ENCODE measurements at regions not wholly inside any gene's neighbourhood (a gene's known extent, or its start where the extent isn't known, plus 50 kb on each side); places are given as distances from the start of the nearest gene placed in this dataset.

DNA sequence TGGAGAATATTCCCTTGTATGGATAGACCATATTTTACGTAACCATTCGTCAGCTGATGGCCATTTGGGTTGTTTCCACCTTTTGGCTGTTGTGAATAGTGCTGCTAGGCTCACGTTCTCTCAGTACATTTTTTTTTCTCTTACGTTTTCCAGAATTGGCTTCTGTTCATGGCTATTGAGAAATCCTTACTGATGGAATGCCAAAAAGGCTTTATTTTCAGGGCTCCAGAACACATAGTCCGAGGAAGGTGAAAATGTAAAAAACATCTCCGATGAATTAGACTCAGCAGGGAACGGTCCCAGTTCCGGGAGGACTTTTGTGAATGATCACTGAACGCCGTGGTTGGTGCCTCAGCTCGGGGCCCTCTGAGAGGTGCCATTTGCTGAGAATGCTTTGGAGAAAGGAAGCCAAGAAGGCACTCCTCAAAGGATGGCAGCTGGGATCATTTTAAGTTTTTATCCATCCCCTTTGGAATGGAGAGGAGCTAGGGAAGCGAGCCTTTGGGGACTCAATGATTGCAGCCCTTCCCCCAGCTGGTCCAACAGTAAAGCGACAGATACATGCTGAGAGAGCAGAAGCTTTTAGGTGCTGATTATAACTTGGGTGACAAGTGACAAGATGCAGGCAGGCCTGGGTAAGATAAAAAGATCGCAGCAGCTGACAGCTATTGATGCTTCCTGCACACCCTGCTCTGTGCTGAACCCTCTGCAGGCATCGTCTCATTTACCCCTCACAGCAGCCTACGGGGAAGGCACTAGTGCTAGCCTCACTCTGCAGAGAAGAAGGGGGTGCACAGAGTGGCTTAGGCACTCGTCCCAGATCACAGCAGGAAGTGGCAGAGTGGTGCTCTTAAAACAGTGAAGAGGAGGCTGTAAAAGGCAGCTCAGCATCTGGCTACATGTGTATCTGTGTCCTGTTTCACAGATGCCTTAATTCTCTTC, 133.4 kb upstream of the KCNG1 start:
- peak; percentile 32 for DNase-seq

DNA sequence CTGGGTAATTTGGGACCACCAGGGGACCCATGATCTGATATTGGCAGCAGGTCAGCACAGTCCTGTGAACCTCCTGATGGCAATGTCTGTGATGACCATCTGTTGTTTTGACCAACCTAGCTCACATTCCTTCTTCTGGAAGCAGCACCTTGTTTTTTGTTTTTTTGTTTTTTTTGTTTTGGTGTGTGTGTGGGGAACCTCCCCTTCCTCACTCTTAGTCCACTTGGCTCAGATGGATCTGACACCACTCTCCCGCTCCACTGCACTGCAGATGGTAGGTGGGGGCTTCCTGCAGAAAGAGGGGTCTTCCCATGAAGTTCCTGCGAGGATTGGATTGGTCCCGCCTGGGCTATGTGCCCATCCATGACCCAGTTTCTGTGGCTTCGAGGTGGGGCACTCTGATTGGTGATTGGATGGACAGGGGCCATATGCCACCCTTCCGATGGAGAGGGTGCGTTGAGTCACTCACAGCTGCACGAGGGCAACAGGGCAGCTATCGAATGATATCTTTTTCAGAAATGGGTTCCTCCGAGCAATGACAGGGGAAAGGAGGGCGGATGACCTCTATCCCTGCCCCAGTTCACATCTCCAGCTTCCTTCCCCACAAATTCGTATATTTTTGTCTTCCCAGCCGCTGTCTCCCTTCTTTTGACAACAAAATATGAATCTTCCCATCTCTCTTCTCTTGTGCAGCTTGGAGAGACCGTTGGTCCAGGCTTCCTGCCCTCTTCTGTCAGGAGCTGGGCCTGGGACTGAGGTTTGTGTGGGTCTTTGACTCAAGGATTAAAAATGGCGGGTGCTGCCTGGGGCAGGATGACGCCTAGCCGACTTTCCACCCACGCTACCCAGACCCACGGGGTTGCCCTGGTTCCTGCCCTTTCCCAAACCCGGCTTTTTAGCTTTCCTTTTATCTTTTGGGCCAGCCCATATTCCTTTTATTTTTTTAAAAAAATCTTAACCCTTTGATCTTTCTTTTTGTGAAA, 132.1 kb upstream of the KCNG1 start:
- no peak for DNase-seq

DNA sequence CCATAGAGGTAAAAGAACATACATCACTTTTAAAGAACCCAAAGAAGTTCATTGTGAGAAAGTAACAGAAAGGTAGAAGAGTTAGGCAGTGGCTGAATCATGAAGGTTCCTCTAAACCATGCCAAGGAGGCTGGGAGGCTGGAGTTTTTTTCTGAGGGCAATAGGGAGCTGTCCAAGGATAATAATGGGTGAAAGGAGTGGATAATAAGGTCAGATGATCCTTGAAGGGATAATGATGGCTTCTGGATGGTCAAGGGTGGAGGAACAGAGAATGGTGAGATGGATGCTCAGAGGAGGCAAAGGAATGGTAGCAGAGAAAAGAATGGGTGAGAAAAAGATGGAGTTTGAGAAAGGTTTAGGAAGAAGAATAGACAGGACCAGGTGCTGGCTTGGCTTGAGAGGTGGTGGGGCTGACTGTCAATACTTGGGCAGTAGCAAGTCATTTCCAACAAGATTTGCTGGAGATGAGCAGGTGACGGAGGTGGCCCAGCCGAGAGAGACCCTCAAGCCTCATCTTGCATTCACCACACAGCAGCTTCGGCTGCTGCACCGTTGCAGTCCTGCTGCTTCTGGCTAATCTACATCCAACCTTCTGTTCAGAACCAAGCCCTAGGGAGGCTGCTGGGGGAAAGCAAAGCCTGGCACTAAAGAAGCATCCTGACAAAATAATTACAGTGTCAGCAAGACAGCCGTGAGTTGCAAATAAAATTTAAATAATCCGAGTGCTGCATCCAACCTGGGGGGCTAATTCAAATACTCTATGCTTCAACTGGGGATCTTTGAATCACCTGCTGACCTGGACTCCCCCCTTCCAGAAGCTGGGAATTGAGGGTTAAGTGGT, 131.2 kb upstream of the KCNG1 start:
- DNase-seq = no peak

DNA sequence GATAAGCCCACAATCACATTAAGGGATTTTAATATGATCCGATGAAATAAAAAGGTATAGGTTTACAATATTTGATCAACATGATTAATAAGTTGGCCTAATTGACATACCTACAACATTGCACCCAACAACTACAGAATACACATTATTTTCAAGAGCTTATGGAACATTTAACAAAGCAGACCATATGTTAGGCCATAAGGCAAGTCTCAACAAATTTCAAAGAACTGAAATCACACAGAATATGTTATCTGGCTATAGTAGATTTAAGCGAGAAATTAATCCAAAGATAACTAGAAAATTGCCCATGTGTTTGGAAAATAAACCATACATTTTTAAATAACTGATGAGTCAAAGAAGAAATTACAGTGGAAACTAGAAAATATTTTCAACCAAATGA, 126.0 kb upstream of the KCNG1 start:
- DNase-seq = no peak

DNA sequence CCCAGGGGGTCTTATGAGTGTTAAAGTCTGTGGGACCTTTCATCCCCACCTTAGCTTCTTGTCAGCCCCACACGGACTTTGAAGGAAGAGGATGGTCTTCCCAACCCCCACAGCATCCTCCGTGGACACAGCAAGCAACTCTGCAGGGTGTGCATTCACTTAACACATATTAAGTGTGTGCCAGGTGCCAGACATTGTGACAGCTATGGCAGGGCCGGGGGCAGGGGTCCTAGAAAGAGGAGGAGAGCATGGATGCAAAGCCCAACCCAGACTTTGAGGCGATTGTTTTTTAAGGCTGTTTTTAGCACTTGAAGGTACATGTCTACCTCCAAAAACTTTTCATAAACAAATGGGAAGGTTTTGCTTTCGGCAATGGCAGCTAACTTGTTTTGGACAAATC, 121.6 kb upstream of the KCNG1 start:
- no peak for DNase-seq

DNA sequence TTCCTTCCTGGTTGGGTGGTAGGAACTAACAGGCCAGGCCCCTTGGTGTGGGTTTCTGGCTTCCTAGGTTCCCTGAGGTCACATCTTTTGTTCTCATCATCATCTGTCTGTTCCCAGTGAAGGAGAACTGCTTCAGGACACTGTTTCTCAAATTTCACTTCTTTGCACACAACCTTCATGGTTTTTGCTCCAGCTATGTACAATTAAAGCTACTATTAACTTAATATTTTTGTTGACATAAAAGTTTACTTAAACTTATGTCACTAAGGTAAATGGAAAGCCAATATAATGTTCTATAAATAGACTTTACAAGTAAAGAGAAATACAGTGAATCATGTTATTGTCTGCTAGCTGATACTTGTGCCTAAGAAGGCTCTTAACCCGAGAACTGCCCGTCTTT, 120.7 kb upstream of the KCNG1 start:
- no peak for DNase-seq

DNA sequence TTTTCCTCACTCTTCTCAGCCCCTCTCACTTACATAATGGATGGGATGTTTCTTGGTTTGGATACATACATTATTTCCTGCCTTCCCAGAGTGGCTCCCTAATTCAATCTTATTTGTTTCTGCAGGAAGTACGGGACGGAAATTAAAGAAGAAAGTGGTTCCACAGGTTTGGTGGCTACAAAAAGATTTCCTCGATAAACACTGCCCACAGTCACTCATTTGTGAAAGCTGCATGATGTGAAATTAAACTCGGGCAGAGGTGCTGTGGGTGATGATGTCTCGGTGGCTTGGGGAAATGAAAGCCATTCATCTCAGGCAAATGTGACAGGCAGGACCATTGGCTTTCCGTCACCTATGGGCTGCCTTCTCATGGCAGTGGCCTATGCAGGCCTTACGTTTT, 119.5 kb upstream of the KCNG1 start:
- no peak for DNase-seq

DNA sequence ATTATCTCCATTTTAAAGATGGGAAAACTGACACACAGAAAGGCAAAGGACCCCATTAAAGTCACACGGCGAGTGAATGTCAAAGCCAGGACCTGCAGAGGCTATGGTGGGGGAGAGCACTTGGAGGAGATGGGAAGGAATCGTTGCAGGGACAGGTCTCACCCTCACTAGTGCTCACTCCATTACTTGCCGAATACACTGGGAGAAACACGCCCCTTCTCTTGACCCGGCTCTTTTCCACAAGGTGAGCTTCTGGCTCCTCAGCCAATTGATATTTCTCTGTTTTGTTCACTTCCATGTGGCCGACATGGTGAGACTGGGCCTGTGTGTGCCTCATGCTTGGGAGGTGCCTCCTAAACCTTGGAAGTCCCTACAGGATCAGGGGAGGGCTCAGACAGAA, 117.8 kb upstream of the KCNG1 start:
- no peak for DNase-seq

DNA sequence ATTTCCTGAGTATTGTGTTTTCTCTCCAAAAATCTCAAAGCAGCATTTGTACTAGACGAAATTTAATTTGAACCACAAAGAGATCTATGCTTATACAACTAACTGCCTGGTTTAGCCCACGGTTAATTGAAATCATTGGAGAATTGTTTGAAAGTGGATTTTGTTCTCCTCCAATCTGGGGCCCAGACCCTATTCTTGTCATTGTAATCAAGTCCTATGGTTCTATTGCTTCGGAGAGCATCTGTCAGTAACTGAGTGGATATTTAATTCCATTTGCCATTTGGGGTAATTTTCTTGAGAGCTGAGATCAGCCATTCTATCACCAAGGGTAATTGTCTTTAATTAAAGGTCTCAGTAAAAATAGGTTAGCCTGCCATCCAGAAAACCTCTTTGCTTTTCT, 117.0 kb upstream of the KCNG1 start:
- DNase-seq = no peak

DNA sequence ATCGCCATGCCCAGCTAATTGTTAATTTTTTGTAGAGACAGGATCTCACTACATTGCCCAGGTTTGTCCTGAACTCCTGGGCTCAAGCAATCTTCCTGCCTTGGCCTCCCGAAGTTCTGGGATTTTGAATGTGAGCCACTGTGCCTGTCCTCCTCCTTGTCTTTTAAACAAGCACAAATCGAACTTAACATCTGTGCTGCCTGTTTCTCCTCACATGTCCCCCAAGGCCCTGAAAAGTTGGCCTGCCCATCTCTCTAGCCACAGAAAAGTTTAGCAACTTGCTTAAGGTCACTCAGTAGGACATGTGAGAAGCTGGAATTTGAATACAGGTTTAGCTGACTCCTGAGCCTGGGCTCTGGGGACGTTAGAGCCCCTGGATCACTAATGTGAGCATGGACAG, 115.7 kb upstream of the KCNG1 start:
- DNase-seq = no peak

DNA sequence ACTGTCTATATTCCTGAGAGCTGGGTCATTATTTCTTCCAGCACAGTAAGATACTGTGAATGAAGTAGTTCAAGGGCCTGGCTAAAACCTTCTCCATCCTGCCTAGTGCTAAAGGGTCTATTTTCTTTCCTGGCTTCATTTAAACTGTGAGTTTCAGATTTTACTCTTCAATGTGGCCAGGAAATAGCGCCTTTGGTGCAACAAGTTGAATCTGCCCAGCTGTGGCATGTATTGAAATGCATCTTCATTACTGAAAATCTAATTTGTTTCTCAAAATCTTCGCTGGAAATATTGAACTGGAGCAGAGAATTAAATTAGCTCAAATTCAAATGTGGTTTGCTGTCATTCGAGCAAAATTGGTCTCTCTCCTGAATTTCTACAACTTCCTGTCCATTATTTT, 114.6 kb upstream of the KCNG1 start:
- DNase-seq = no peak

DNA sequence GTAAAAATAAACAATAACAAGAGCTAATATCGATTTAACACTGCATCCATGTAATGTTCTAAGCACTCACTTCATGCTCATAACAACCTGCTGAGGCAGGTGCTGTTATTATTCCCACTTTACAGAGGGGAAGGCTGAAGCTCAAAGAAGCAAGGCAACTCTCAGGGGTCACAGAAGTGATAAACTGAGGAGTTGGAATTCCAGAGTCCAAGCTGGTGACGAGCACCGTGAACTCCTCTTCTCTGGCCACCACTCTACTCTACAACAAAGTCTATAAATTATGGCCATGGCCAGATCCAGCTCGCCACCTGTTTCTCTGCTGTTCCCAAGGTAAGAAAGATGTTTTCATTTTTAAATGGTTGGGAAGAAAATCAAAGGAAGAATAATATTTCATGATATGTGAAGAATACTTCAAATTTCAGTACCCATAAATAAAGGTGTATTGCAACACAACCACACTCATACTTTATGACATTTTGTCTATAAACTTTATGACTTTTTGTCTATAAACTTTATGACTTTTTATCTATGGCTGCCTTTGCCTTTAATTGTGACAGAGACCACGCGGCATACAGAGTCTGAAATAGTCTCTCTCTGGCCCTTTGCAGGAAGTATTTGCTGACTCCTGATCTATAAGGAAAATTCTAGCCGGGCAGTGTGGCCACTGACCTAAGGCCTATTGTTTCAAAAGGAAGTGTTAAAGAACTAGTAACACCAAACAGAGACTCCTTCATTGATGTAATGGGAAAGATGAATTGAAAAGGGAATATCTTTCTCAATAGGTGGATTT, 113.2 kb upstream of the KCNG1 start:
- DNase-seq = no peak

DNA sequence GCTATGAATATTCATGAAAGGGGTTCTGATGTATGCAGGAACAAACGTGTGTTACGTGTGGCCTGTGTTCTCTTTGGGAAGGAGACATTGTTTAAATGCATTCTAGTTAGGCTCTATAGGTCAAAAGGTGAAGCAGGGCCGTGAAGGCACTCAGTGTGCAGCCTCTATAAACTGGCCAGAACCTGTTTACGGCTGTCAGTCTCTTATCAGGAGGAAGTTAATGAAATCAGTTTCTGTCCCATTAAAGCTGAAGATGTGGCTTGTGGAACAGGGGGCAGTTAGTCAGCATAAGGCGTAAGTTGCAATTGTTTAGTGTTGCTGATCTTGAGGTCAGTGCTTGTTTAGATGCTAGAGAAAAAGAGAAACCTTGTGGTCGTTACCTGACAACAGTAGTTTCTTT, 111.5 kb upstream of the KCNG1 start:
- no peak for DNase-seq

DNA sequence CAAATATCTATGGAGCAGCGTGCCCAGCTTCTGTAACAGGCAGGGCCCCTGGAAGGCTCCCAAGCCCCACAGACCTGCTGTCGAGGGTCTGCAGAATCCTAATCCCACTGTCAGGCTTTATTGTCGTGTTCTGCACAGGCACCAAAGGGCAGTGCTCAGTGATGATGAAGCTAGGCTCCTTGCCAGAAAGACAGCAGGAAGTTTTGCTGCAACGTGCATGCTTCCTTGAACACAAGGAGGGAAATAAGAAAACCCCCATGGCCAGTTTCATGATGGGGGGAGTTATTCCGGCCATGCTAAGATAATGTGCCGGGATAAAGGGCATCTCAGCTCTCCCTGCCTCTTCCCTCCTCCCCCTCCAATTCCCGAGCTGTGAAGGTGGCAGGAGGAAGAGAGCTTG, 109.4 kb upstream of the KCNG1 start:
- DNase-seq = peak; percentile 42

DNA sequence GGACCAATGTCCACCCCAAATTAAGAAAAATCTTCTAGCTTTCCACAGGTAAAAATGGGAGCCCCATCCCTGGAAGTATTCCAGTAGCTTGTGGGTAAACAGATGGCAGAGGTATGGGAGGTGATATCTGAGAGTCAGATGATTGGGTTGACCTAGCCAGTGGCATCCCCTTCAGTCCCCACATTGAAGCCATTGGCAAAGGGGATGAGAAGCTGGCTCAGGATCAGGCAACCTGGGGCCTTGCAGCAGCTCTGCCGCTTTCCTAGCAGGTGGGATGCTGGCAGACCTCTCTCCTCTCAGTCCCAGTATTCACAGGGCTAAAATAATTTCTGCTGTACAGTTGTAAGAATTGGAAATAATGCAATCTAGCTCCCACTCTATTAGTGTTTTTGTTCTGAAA, 108.9 kb upstream of the KCNG1 start:
- DNase-seq = no peak

DNA sequence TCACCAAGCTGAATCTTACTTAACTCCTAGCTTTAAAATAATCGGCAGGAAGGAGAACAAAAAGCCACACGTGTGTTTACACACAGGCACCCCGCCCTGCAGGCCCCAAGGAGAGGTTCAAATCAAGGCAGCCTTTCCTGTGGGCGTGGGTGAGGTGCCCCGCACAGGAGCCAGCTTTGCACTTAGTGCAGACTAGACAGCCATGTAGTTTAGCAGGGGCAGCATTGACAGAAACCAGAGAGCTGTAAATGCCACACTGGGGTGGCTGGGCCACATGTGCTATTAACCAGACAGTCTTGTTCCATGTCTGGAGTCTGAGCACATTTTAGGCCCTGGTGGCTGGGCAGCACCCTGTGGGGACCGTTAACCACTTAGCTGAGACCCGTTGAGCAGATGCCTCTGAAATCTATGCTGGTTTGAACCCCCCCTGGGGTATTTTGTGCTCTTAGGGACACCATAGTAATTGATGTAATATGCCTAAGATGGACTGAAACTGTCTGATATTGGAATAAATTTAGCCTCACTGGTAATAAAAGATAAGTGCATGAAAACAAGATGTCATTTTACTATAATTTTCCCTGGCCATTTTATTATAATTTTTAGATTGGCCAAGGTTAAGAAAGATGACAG, 106.4 kb upstream of the KCNG1 start:
- DNase-seq = no peak

DNA sequence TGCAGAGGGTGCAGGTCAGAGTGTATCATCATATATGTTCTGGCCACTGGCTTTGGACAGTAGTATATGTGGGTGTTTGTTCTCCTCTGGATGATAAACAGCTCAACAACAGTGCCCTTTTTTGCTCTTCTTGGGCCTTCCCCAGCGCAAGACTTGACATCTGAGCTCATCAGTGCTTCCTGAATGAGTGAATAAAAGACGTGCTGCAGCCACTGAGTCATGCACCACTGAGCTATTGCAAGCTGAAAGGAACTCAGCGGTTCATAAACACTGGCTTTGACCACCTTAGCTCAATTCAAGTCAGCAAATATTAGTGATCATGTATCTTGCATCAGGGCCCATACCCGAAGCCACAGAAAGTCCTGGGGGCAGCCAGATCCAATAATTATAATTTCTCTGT, 105.3 kb upstream of the KCNG1 start:
- DNase-seq = peak; percentile 86

DNA sequence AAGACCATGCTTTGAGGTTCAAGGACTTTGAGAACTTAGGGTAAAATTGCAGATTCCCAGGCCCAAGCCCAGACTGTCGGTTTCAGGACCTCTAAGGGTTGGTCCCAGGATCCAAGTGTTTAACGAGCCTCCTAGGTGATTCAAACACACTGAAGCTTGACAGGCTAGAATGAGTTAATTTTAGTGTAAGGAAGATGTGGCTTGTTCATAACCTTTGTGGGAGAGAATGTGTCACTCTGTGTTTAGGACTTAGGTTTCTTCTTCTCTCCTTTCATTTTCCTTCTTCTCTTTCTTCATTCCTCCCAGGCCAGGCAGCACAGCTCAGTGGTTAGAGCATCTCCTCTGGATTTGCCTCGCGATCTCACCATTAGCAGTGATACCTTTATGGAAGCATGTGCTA, 104.8 kb upstream of the KCNG1 start:
- no peak for DNase-seq

DNA sequence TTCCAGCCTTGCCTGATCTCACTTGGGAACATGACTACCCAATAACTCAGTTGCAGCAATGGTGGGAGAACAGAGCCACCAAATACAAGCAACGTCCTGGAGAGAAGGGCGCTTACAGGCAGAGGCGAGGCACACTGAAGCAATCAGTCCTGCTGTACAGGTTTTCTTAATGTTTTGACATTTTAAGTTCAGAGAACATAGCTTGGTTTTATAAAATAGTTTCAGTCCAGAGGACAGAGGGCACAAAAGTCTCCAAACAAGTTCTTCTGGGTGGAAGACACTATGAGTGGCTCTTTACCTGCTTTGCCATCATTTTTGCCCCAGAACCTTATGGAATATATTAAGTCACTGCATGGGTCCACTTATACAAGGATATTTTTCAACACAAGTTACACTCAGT, 103.4 kb upstream of the KCNG1 start:
- DNase-seq = no peak

DNA sequence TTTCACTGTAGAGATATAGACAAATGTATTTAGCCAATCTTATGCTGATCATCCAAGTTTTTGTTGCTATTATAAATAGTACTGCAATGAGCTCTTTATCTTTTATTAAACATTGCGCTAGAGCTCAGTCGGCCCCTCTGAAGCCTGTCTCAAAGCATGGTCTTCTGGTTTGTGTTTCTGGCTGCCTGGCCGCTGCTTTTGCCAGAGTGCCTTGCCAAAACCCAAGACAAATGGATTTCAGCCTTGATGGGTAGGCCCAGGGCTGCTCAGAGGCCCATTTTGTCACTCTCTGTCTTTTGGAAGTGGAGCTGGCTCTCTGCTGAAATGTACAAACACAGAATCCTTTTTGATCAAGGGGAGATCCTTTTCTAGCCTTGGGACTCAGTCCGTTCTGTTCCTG, 102.9 kb upstream of the KCNG1 start:
- no peak for DNase-seq

DNA sequence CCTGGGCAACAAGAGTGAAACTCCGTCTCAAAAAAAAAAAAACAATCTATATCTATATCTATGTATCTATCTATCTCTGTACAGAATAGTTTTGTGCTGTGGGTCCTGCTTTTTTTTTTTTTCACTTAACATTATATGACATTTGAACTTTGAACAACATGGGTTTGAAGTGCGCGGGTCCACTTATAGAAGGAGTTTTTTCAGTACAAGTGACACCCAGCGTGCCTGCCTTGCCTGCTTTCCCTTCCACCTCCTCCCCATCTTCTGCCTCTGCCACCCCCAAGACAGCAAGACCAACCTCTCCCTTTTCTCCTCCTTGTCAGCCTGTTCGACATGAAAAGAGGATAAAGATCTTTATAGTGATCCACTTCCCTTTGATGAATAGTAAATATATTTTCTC, 102.2 kb upstream of the KCNG1 start:
- no peak for DNase-seq

Measured in fibroblast of skin of scalp (primary cell).